ENCODE measurements at regions not wholly inside any gene's neighbourhood (a gene's known extent, or its start where the extent isn't known, plus 50 kb on each side); places are given as distances from the start of the nearest gene placed in this dataset.
"Not testable (repeated sequence)": the region's sequence is repeated elsewhere in the genome, so short reads cannot be mapped to it uniquely, and the experiment has no call there.

GRCh38 chr2:7324706-7325105 lies 407.5 kb downstream of the RNF144A start:
- no peak for DNase-seq

GRCh38 chr2:7325186-7325585 lies 408.0 kb downstream of the RNF144A start:
- no peak for DNase-seq

- DNase-seq: no peak
Observed at GRCh38 chr2:7329465-7329864, 412.3 kb downstream of the RNF144A start.

- DNase-seq: no peak
Observed at GRCh38 chr2:7333189-7333765, 416.1 kb downstream of the RNF144A start.

- DNase-seq: no peak
Observed at GRCh38 chr2:7333960-7334493, 416.8 kb downstream of the RNF144A start.

GRCh38 chr2:7338961-7339360 lies 421.7 kb downstream of the RNF144A start:
- DNase-seq: no peak

- no peak for DNase-seq
Observed at GRCh38 chr2:7346336-7346735, 429.1 kb downstream of the RNF144A start.

GRCh38 chr2:7348761-7349160 lies 431.5 kb downstream of the RNF144A start:
- no peak for DNase-seq

- DNase-seq: no peak
Observed at GRCh38 chr2:7352191-7352590, 435.0 kb downstream of the RNF144A start.

- no peak for DNase-seq
Observed at GRCh38 chr2:7353571-7353970, 436.4 kb downstream of the RNF144A start.

- DNase-seq: no peak
Observed at GRCh38 chr2:7355781-7356180, 438.6 kb downstream of the RNF144A start.

- DNase-seq: peak; percentile 47
Observed at GRCh38 chr2:7356909-7357584, 439.8 kb downstream of the RNF144A start.

- DNase-seq: no peak
Observed at GRCh38 chr2:7357993-7358392, 440.8 kb downstream of the RNF144A start.

- no peak for DNase-seq
Observed at GRCh38 chr2:7358865-7359447, 441.7 kb downstream of the RNF144A start.

GRCh38 chr2:7363906-7364305 lies 446.7 kb downstream of the RNF144A start:
- DNase-seq: no peak

GRCh38 chr2:7368211-7368610 lies 451.0 kb downstream of the RNF144A start:
- no peak for DNase-seq

GRCh38 chr2:7373156-7373555 lies 455.9 kb downstream of the RNF144A start:
- DNase-seq: no peak

GRCh38 chr2:7375901-7376300 lies 458.7 kb downstream of the RNF144A start:
- no peak for DNase-seq

GRCh38 chr2:7377916-7378569 lies 460.8 kb downstream of the RNF144A start:
- DNase-seq: peak; percentile 42

- DNase-seq: no peak
Observed at GRCh38 chr2:7378591-7378990, 461.4 kb downstream of the RNF144A start.

- DNase-seq: no peak
Observed at GRCh38 chr2:7379799-7380198, 462.6 kb downstream of the RNF144A start.

- no peak for DNase-seq
Observed at GRCh38 chr2:7384773-7385349, 467.6 kb downstream of the RNF144A start.

- not testable (repeated sequence) for DNase-seq
Observed at GRCh38 chr2:7390311-7390710, 473.1 kb downstream of the RNF144A start.
